Kasumi-1 (cell line): ENCODE measurements at regions not wholly inside any gene's neighbourhood (a gene's known extent, or its start where the extent isn't known, plus 50 kb on each side); places are given as distances from the start of the nearest gene placed in this dataset.

Experiments
- DNase-seq, 2 experiments: peaks; one replicate each; lab custom pipeline; 2025; lab: John Stamatoyannopoulos, UW

DNA sequence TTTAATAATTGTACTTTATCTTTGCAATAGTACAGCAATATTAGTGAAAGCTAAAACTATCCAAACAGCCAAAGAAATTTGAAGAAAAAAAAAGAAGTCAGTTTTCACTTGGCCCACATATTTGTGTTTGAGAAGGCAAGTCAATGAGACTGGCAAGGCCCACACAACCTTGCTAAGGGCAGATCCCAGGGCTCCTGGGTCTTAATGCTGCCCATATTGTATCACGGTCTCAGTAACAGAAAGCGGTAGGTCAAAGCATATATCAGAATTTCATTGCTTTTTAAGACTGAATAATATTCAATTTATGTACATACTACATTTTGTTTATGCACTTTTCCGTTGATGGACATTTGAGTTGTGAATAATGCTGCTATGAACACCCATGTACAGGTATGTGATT lies 262.0 kb upstream of the TOPAZ1 start:
- DNase-seq: no peak

DNA sequence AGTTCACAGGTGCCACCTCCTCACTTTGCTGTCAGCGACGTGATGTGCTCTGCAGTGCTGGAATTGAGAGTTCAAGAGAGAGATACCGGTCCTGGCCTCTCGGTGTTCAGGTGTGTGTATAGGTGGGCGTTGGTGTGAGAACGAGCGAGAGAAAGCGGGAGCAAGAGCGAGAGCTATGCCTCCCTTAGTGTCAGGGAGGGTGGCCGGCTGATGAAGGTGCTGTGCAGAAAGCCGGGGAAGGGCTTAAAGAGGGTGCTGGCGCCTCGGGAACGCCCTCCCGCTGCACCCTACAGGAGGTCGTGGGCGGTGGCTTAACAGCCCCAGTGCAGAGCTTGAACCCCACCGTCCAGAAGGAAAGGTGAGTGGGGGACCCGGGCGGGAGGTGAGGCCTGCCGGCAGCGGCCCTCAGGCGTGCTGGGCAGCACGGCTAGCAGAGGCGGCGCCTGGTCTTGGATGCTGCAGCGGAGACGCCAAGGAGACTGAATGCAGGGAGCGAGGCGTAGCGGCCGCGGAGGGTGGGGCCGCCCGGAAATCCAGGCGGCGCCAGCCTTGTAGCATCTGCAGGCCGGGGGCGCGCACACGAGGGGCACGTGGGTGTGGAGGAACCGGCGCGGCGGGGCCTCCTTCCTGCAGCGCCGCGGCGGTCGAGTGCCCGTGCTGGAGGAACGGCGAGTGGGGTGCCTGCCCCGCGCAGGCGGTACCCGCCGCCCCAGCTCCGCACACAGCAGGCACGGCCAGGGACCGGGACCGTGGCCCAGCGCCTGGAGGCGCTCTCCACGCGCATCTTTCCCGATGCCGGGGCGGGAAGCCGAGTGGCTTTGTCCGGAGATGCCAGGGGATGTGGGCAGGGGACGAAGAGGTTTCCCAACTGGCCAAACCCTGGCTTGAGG lies 246.8 kb upstream of the TOPAZ1 start:
- no peak for DNase-seq

DNA sequence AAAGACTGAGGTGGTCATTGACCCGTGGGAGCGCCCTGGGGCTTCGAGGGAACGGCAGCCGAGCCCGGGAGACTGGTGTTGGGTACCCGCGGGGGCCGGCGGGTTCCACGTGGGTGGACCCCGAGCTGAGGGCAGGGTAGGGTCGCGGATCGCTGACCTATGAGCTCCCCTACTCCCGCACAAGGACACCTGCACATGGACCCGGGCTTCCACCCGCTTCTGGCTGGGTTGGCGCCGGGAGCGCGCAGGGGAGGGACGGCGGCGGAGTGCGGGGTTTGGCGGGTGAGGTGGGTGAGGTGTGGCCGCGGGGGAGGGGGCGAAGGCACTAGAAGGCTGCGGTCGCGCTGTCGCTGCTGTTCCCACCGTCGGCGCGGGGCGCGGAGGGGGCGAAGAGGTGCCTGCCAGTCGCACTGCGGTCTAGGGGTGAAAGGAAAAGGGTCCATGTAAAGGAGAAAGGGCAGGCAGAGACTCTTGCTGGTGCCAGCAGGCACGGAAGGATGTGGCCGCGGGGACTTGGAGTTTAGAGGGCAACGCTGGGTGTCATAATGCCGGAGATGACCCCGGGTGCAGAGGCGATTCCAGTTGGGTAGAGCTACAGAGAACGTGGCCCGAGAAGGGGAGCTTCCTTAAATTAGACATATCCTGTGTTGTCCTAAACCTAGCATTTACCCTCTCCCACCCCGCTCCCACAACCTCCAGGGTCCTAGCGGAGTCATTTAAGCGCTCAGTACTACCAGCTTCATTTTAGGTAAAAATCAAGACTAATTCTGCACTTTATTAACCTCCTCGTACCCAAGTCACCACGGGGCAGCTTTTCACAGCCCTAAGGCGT lies 245.9 kb upstream of the TOPAZ1 start:
- peak in 1 of 2 experiments; percentile 5 for DNase-seq

DNA sequence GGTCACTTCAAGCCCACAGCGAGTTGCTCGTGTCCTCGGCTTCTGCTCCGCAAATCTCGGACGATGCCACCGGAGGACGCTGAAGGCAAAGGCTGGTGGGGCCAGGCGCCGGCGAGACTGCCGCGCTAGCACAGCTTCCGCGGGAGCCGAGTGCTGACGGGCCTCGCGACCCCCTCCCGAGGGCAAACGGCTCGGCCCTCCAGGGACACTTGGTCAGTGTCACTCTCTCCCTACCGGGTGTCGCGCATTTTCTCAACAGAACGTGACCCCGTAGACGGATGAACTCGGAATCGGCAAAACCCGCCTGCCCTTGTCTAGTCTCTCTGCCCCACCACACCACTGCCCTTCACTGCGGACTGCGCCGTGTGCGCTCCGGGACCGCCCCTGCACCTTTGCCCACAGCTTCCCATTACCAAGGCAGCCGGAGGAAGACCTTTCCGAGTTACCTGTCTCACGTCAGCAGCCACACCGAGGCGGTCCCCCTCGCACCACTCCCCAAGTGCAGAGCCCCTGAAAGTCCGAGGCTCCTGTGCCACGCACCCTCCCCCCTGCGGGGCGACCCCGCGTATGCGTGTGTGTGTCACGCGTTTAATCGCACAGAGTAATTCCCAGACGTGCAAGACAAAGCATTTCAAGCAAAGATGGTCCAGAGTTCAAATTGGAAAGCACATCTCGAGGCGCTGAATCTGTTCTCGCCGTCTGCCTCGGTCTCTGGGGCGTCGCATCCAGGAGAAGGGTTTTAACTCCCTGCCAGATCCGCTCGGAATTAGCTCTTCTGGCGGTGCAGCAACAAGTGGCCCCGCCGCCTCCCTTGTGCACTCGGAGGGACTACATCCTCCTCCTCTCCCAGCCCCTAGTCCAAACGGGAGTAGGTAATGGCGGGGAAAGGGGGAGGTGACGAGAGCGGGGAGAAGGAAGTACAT lies 245.0 kb upstream of the TOPAZ1 start:
- DNase-seq: no peak

DNA sequence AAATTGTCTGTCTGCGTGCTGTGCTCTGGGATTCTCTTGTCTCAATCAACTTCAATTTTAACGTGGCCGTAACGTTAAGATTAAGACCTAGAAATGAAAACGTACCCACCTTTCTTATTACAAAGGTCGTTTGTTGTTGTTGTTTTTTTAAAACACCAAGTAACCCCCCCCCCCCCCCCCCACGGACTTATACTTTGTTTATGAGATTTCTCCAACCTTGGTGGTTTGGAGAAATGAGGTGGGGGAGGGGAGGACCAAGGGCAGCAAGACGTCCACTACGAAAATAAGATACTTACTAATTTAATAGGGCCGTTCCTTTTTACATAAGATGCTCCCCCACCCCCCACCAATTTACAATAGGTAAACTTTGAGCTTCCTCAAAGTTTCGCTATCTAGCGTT lies 244.4 kb upstream of the TOPAZ1 start:
- no peak for DNase-seq

DNA sequence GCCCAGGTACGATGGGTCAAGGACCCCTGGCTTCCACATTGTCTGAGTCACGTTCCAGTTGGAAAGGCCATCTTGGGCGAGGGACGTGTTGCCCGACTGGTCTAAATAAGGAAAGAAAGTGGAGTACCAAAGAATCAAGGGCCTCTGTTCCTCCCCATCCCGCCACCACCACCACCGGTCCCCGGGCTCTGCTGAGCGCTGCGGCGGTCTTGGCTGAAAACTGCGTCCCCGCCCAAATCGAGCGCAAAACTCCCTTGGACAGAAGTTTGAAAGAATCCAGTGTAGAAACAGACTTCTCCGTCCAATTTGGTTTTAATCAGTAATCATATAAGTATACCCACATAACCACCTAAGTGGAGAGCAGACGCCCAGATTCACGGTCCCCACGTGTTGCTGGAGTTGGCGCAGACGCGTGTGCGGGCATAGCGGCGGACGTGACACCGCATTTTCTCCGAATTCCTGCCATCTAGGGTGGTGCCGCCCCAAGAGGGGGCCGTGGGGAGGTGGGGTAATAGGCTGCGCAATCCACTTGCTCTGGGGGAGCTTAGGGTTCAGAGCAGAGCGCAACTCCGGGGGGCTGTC lies 243.8 kb upstream of the TOPAZ1 start:
- DNase-seq: no peak

DNA sequence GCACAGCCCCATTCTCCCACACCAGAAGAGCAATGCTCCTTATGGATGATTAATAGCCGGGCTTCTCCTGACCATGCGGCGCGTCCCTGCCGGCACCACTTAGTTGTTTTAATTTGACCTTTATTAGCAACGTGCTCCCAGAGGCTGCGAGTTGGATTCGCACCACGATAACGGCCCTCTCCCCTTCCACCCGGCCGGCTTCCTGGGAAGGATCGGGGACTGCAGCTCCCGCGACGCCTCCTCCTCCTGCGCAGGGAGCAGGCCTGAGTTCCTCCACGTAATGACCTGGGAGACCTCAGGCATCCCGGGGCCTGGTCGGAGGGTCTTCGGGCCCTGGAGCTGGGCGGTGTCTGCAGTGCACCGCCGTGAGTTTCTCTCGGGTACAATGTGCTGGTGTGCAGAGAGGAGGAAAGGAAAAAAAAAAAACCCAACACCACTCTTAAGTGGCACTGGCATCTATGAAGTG lies 243.3 kb upstream of the TOPAZ1 start:
- no peak for DNase-seq

DNA sequence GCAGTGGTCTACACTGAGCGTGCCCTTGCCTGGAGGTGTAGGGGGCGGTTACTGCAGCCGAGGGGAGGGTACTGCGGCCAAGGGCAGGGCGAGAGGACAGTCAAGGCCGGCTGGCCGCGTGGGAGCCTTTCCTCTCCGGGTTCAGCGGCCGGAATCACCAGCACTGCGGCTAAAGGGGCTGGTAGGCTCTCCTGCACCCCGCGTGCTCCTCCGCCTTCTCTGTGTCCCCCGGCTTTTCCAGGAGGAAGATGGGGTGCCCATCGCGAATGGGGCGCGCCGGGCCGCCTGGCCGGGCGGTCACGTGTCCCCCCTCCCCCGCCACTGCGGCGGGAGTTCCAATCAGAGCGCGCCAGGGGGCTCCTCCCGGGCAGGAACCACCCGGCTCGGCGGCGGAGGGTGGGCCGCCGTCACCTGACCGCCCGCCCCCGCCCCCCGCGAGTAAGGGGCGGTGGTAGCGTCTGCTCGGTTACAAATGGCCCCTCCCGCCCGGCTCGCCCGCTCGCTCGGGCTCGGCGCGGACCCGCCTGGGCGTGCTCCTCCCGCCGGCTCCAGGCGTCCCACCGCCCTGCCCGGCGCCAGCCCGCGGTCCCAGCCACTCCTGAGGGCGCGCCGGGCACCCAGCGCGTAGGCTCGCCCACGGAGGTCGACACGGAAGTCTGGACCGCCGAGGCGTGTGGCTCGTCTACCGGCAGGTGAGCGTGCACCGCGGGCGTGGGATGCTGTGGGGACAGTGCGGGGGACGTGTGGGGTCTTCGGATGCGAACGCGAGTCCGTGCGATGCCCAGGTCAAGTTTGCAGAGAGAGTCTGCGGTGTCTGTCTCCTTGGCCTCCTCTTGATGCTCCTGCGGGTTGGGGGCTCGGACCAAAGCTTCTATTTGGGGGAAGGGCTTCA lies 242.6 kb upstream of the TOPAZ1 start:
- DNase-seq: no peak

DNA sequence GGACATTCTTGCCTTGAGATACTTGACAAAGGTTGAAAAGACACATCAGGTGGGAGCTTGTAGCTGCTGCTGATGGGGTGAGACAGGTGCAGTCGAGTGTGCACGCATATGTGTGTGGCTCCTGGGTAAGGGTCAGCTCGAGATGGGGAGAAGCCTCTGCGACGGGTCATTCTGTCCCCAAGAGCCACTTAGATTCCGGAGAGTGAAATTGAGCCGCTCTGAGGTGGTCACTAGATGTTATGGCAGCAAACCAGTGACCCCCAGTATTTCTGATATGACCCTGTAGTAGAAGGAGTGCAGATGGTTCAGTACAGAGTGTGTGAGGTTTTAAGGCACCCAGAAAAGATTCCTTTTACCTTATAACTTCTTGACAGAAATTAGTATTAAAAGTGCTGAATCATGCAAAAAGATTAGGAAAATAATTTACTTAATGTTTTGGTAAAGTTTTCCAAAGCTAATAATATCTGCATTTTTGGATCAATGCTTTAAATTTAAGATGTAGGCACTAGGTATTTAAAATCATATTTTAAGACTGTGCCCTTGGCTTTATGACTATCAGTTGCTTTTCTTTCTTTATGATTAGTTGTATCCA lies 241.9 kb upstream of the TOPAZ1 start:
- no peak for DNase-seq

DNA sequence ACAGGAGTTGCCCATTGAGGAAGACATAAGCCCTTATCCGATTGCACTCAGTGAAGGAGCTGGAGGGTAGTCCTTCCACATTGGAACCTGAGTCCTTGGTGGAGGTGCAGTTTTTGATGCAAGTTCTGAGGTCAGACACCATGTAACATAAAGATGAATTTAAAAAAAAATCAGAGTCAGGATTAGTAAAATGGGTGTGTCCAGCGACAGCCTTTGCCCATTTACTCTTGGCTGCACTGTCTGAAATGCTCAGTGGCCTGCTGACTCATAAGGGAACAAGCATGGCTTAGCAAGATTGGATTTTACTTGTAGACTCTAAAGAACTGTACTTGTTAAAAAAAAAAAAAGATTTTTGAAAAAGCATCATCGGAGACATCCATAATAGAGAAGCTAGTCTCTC lies 241.1 kb upstream of the TOPAZ1 start:
- DNase-seq: no peak

DNA sequence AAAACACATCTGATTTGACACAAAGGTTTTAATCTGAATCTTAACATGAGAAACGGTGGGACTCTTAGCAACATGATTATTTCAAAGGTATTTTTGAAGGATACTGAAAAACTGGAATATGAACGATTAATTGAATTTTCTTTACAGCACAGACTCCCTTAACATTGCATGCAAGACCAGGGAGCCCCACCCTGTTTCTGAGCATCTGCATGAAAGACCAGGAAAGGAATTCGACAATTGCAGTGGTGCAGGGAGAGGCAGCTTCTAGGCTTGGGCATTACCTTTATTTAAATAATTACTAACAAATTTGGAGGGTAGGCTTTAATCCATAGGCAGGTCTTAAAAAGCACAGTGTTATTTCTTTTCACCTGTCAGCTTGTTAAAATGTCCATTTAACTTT lies 240.6 kb upstream of the TOPAZ1 start:
- DNase-seq: no peak

DNA sequence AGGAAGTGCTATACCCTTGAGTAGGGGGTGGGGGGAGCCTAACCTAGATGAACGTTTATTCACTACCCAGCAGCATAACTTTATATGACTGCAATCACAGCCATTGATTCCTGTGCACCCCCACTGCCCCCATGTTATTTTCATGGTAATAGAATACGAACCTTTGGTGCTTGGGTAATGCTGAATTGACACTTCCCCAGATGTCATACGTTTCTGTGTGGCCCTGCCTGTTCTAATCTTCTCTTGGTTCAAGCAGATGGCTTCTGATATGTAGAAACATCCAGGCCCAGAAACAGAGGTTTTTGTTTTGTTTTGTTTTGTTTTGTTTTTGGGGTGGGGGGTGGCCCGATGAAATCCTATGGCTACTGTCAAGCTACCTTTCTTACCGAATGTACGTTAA lies 237.9 kb upstream of the TOPAZ1 start:
- no peak for DNase-seq

DNA sequence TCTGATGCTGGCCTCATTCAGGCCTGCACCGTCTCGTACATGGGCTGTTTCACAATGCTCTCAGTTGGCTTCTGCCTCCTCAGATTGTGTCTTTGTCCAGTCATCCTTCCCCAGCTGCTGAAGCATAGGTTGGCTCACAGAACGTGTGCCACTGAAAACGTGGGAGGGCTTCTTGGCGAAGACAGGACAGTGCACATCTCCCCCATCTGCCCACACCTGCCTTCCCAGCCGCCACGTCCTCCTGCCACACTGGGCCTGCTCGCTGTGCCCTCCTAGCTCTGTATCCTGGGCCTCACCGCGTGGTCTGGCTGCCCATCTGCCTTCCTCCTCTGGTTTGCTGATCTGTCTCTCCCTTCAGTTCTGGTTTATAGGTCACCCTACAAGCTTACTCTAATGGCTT lies 230.0 kb upstream of the TOPAZ1 start:
- no peak for DNase-seq

DNA sequence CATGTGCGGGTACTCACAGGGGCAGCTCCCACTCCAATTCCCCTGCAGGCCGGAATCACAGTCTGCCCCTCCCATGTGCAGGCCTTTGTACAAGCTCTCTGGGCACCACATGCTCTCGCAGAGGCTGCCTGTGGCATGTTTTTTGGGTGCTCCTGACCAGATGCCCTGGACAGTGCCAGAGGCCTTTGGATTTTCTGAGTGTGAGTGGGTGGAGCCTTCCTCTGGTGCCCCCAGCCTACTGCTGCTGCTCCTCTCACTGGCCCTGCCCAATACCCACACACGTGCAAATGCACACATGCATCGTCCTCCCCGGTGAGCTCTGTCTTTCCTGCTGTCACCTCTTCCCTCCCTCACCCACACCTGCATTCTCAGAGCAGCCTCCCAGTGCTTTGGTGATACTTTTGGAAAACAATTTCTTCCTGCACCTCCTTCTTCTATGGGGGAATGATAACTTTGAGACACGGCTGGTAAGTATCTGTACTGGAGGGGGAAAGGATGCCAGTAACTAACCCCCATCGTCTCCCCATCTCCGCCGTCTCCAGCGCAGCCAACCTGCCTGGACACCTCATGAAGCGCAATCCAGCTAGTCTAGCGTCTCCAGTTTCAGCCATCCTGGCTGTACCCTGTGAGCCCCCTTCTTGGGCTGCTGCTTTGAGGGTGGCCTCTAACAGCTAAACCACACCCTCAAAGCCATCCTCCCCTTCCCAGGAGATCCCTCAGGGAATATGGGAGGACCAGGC lies 229.4 kb upstream of the TOPAZ1 start:
- DNase-seq: no peak

DNA sequence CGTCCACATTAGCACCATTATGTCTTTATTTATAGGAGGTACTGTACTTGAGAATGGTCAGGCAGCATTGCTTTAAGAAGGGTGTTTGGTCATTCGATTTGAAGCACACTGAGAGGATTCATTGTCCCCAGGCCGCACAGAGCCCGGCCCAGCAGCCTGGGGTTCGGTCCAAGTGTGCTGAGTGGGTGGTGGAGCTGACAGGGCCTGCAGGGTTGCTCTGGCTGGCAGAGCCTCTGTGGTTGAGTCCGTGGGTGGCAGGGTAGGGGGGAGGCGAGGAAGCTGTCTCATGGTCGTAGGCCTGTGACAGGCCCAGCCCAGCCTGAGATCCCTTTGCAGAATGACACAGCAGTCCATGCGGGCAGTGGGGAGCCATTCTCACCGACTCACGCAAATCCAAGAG lies 227.7 kb upstream of the TOPAZ1 start:
- DNase-seq: no peak

DNA sequence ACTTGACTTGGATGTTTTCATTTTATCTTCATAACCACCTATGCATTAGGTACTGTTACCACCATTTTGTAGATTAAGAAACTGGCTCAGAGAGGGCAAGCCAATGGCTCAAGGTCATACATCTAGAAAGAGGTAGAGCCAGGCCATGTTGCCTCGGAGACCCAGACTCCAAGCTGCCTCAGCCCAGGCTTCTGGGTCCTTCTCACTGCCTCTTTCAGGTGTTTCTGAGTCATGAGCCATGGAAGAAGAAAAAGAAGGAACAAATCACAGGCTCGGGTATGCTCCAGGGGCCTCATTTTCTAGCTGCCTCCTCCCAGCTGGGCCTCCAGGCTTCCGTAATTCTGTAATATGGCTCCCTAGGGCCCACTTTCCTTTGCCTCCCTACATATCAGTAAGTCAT lies 226.5 kb upstream of the TOPAZ1 start:
- no peak for DNase-seq

DNA sequence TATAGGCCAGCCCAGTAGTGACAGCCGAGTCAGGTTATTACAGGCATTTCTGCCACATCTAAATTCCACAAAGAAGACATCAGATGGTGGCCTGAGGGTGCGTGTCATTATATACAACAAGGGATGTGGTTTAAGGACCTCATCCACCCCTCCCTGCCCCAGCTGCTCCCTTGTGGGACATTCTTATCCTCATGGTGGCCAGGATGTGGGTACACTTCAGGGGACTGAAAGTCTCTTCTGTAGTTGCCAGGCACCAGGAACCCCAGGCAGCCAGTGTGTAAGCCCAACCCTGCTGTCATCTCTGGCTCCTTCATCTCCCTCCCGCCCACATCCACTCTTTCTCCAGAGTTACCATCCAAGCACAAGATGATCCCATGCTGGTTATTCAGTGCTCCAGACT lies 224.9 kb upstream of the TOPAZ1 start:
- no peak for DNase-seq

DNA sequence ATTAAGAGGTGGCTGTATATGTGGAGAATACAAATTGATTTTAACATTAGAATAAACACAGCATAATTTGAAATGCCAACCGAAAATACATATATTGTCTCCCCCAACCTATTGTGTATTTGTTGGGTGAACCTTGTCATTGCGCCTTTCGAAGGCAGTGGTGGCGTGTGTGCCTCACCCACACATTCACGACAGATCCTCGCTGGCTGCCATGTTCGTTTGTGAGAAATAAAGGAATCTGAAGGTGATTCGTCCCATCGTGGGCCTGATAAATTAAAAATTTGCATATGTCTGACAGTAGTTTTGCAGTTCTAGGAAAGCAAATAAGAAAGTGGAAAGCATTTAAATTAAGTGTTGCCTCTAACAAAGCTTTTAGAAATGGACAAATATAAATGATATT lies 222.8 kb upstream of the TOPAZ1 start:
- DNase-seq: no peak

DNA sequence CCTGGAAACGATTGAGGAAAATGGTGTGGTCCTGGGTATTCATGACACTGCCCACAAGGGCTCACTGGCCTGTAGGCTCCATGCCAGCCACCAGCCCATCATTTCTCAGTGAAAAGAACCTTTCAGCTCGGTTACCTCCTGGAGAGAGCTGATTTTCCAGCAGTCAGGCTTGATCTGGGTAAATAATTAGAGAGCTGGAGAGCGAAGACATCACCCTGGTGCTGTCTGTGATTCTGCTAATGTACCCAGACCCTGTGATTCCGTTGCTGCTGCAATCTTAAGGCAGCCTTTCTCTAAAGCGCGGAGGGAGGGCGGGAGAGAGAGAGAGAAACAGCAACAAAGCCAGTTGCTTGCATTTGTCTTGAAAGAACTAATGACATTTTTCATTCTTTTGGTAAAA lies 221.9 kb upstream of the TOPAZ1 start:
- DNase-seq: no peak

DNA sequence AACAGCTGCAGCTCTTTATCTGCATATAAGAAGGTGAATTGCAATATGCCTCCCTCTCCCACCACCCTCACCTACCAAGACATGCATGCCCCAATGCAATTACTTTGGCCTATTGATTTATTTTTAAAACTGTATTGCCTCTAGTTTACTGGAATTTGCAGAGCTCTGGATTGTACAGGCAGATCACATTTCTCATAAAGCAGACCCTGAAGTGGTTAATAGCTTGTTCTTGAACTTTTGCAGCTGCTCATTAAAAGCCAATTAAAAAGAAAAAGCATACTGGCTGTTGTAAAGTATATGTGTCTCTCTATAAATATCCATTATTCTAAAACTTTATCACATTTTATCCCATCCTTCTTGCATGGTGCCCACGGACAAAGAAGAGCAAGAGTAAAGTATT lies 221.5 kb upstream of the TOPAZ1 start:
- no peak for DNase-seq
